GM06990 (cell line): ENCODE measurements at regions not wholly inside any gene's neighbourhood (a gene's known extent, or its start where the extent isn't known, plus 50 kb on each side); places are given as distances from the start of the nearest gene placed in this dataset.

Experiments
- DNase-seq: peaks from one replicate; pipeline ENCODE4 v3.0.0-alpha.2; 2011; ENCODE audit not compliant: insufficient read length; ENCODE audit errors: extremely low read depth
- H3K27me3 ChIP-seq: replicated peaks from 2 replicates; pipeline ENCODE4 v1.6.0; 2011; ENCODE audit warnings: low read length; ENCODE audit not compliant: control insufficient read depth, insufficient read depth
- H3K36me3 ChIP-seq: 2 replicates; pipeline ENCODE4 v1.5.1; 2011; ENCODE audit warnings: low read length; ENCODE audit not compliant: control insufficient read depth, insufficient read depth
- H3K4me3 ChIP-seq: replicated peaks from 2 replicates; pipeline ENCODE4 v1.5.1; 2011; ENCODE audit warnings: low read depth, mild to moderate bottlenecking, control low read depth, low read length
- TF ChIP-seq, protein P1 (sequence below): IDR thresholded peaks from 2 replicates; pipeline ENCODE4 v1.5.1; 2011; ENCODE audit warnings: low read length, control low read depth, mild to moderate bottlenecking, inconsistent platforms; ENCODE audit not compliant: insufficient read depth, poor library complexity, severe bottlenecking

DNA sequence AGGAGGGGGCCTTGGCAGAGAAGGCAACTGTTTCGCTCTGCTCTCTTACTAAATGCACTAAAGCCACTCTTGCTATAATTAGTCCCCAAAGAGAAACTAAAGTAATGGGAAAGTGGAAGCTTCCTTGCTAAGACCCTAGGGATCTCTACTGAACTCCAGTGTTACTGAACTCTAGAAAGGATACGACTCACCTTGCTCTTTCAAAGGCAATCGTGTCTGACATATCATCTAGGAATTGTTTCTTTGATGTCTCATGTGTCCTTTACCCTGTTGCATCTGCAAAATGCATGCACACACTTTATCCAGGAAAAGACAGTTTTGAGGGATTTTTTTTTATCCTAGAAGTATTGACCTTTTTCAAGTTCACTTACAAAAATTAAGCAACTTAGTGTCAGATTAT is 148.1 kb upstream of the FAM9B start:
- H3K36me3 ChIP-seq: no peaks in the 10 kb centered on the region
- DNase-seq: no peak
- TF ChIP-seq, protein P1, sequence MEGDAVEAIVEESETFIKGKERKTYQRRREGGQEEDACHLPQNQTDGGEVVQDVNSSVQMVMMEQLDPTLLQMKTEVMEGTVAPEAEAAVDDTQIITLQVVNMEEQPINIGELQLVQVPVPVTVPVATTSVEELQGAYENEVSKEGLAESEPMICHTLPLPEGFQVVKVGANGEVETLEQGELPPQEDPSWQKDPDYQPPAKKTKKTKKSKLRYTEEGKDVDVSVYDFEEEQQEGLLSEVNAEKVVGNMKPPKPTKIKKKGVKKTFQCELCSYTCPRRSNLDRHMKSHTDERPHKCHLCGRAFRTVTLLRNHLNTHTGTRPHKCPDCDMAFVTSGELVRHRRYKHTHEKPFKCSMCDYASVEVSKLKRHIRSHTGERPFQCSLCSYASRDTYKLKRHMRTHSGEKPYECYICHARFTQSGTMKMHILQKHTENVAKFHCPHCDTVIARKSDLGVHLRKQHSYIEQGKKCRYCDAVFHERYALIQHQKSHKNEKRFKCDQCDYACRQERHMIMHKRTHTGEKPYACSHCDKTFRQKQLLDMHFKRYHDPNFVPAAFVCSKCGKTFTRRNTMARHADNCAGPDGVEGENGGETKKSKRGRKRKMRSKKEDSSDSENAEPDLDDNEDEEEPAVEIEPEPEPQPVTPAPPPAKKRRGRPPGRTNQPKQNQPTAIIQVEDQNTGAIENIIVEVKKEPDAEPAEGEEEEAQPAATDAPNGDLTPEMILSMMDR: no peak

DNA sequence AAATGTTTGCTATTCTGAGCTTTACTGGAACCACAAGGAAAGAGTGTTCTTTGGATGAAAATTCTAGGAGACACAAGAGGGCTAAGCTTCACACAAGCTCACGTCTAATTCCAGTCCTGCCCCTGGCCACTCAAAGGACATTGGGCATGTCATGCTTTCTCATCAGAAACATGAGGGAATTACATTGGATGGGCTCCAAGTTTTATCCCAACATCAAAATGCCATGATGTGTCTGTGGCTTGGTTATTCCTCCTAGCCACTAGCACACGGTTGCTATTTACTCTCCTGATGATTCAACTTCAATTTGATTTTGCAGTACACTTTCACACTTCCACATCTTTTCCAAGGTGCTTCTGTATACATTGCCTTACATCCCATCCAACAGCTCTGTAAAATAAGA is 149.6 kb upstream of the FAM9B start:
- H3K4me3 ChIP-seq: no peak overlapping the region
- TF ChIP-seq, protein P1: no peak
- DNase-seq: no peak
- no peaks in the 10 kb centered on the region for H3K27me3 ChIP-seq
- H3K36me3 ChIP-seq: no peaks in the 10 kb centered on the region

More for the DNA sequence above, 148.1 kb upstream of the FAM9B start:
- H3K27me3 ChIP-seq: no peaks in the 10 kb centered on the region
- H3K4me3 ChIP-seq: no peak overlapping the region

DNA sequence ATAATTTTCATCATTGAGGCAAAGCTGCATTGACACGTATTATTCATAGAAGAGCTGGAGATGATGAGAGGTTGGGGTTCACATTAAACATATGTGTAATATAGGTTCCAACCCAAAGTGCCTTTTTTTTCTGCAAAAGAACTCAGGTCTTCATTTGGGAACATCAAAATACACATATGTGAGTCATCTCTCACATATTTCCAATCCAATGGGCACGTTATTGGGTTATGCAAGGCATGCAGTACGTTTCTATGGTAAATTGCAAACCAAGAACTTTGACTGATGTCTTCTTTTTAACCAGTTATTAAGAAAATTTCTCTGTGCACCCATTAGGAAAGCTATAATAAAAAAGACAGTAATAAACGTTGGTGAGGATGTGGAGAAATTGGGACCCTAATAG is 150.3 kb upstream of the FAM9B start:
- Histone ChIP-seq H3K27me3 (no peaks in the 10 kb centered on the region), H3K36me3 (no peaks in the 10 kb centered on the region), H3K4me3 (no peak overlapping the region)
- DNase-seq: no peak
- TF ChIP-seq, protein P1: no peak

DNA sequence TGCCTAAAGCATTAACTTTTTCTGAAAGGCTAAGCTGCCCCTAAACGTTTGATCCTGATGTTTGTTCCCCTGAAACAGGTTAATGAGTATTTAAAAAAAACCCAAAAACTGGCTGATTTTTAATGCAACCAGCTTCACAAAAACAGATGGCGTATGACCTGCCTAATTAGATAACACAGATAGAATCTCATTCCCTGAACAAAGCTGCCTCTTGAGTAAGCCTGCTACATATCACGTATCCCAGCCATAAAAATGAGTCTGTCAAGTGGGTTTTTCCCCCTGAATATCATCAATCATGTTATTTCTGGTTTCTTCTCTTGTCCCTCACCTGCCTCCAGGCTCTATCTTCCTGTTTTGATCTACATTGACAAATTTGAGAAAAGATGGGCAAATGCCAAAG is 154.2 kb upstream of the FAM9B start:
- DNase-seq: no peak
- no peak overlapping the region for H3K4me3 ChIP-seq
- no peaks in the 10 kb centered on the region for H3K27me3 ChIP-seq
- H3K36me3 ChIP-seq: no peaks in the 10 kb centered on the region
- TF ChIP-seq, protein P1: no peak

DNA sequence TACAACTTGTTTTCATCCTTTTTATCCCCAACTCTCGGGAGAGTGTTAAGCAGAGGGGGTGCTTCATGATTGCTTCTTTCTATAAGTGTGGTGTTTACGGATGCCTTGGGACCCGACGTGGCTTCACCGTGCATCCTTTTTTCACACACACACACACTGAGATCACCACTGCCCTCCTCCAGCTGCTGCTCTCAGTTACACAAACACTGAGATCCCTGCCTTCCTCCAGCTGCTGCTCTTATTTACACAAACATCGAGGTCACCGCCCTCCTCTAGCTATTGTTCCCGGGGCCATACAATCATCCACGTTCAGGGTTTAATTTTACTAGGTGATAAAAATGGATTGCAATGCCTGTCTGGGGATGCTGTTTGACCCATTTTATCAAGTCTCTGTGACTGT is 155.4 kb upstream of the FAM9B start:
- Histone ChIP-seq H3K36me3 (no peaks in the 10 kb centered on the region), H3K27me3 (no peaks in the 10 kb centered on the region), H3K4me3 (no peak overlapping the region)
- TF ChIP-seq, protein P1: no peak
- no peak for DNase-seq

DNA sequence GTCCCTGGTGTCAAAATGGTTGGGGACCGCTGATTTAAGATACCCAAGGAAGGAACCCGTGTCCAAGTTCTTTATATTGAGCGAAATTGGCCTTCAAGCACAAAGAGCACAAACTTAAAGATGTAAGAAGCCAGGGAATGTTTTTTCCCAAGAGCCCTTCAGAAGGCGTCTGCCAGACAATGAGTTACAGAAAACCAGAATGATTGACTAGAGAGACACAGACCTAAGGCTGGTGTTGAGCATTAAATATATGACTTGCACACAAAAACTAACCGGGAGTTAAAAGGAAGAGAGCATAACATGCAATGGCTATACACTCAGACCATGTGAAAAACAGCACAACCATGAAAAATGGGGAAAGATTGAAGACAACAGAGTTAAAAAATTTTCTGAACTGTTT is 157.5 kb upstream of the FAM9B start:
- no peak for DNase-seq

More for the DNA sequence above, 157.5 kb upstream of the FAM9B start:
- no peak overlapping the region for H3K4me3 ChIP-seq
- no peaks in the 10 kb centered on the region for H3K36me3 ChIP-seq
- TF ChIP-seq, protein P1: no peak
- no peaks in the 10 kb centered on the region for H3K27me3 ChIP-seq
